A673 (cell line): ENCODE measurements at regions not wholly inside any gene's neighbourhood (a gene's known extent, or its start where the extent isn't known, plus 50 kb on each side); places are given as distances from the start of the nearest gene placed in this dataset.

Source experiments
- BruUV-seq: library from RNA; stranded (reverse); fragments of 400-500 nt; replicated peaks from 2 replicates; lab custom pipeline; 2021; lab: Mats Ljungman, UMichigan
- CTCF ChIA-PET: fragments of 300-600 bp; sonication (Branson Sonifier 250); formaldehyde crosslinking; loops from one replicate; lab custom pipeline; 2022; ENCODE audit warnings: antibody characterized with exemption; lab: Charles Lee
- POLR2A ChIA-PET: fragments of 300-600 bp; sonication (Branson Sonifier 250); formaldehyde crosslinking; loops from one replicate; lab custom pipeline; 2022; ENCODE audit warnings: antibody characterized with exemption; ENCODE audit not compliant: low non-redundant PET; lab: Charles Lee
- DNase-seq: peaks from one replicate; pipeline ENCODE4 v3.0.0-alpha.2; 2015; ENCODE audit warnings: low spot score
- H3K27ac ChIP-seq: fragments of 200-600 bp; sonication (generic); 2 replicates; pipeline ENCODE4 v1.5.1; 2016; ENCODE audit warnings: mixed run types, low read depth, mild to moderate bottlenecking, mixed read lengths, antibody characterized with exemption, low read length; ENCODE audit not compliant: poor library complexity, severe bottlenecking
- H3K27me3 ChIP-seq: fragments of 200-600 bp; sonication (generic); replicated peaks from 2 replicates; pipeline ENCODE4 v1.6.1; 2017; ENCODE audit warnings: mixed run types, low read depth, mild to moderate bottlenecking, mixed read lengths, antibody characterized with exemption, low read length; ENCODE audit not compliant: insufficient read depth, poor library complexity
- H3K36me3 ChIP-seq: fragments of 200-600 bp; sonication (generic); 2 replicates; pipeline ENCODE4 v1.6.1; 2016; ENCODE audit warnings: mixed run types, mild to moderate bottlenecking, mixed read lengths, antibody characterized with exemption, low read length; ENCODE audit not compliant: insufficient read depth, poor library complexity, severe bottlenecking
- H3K4me1 ChIP-seq: fragments of 200-600 bp; sonication (generic); 2 replicates; pipeline ENCODE4 v1.6.1; 2017; ENCODE audit warnings: mixed run types, mild to moderate bottlenecking, mixed read lengths, antibody characterized with exemption, low read length; ENCODE audit not compliant: insufficient read depth, poor library complexity, severe bottlenecking
- H3K4me3 ChIP-seq: fragments of 200-600 bp; sonication (generic); 2 replicates; pipeline ENCODE4 v1.5.1; 2016; ENCODE audit warnings: low read depth, mixed run types, mild to moderate bottlenecking, mixed read lengths, low read length; ENCODE audit not compliant: poor library complexity, severe bottlenecking
- H3K9me3 ChIP-seq: fragments of 200-600 bp; sonication (generic); 2 replicates; pipeline ENCODE4 v1.6.1; 2016; ENCODE audit warnings: mixed run types, low read depth, mild to moderate bottlenecking, mixed read lengths, antibody characterized with exemption, low read length; ENCODE audit not compliant: poor library complexity, severe bottlenecking
- EZH2 ChIP-seq: fragments of 200-600 bp; sonication (generic); IDR thresholded peaks from 2 replicates; pipeline ENCODE4 v1.6.1; 2017; ENCODE audit warnings: borderline replicate concordance, low read depth, mild to moderate bottlenecking, mixed read lengths, antibody characterized with exemption, low read length; ENCODE audit not compliant: poor library complexity, severe bottlenecking
- intact Hi-C: fragments of 100-400 bp; cut with micrococcal nuclease; formaldehyde crosslinking; loops from one replicate; pipeline ENCODE4 v1.10.0; 2022; ENCODE audit not compliant: unreplicated experiment
- TF ChIP-seq, protein P1 (sequence below): fragments of 300-800, 200-600 bp; sonication (generic); conservative IDR thresholded peaks from 2 replicates; pipeline ENCODE4 v1.5.1; 2017; ENCODE audit warnings: low read depth, mild to moderate bottlenecking, antibody characterized with exemption, low read length, moderate library complexity, mixed read lengths

DNA sequence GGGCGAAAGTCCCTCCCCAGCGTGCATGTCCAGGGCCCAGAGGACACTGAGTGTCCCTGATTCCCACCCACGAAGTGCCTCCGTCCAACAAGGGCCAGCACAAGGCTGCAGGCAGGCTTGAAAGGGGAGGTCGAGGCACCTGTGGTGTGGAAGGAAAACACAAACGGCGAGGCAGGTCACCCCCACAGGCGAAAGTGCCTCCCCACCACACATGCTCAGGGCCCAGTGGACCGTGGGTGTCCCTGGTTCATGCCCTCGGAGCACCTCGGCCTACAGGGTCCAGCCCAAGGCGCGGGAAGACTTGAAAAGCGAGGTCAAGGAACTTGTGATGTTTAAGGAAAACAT, 370.4 kb downstream of the ALG10 start:
- H3K4me3 ChIP-seq = no peak overlapping the region
- H3K27me3 ChIP-seq = no peaks in the 10 kb centered on the region
- no peaks in the 10 kb centered on the region for H3K4me1 ChIP-seq
- no peak overlapping the region for H3K27ac ChIP-seq
- DNase-seq = no peak
- no peaks in the 10 kb centered on the region for H3K36me3 ChIP-seq
- peaks cover 28% of the 10 kb centered on the region for H3K9me3 ChIP-seq
- no peak for TF ChIP-seq EZH2
- TF ChIP-seq, protein P1, sequence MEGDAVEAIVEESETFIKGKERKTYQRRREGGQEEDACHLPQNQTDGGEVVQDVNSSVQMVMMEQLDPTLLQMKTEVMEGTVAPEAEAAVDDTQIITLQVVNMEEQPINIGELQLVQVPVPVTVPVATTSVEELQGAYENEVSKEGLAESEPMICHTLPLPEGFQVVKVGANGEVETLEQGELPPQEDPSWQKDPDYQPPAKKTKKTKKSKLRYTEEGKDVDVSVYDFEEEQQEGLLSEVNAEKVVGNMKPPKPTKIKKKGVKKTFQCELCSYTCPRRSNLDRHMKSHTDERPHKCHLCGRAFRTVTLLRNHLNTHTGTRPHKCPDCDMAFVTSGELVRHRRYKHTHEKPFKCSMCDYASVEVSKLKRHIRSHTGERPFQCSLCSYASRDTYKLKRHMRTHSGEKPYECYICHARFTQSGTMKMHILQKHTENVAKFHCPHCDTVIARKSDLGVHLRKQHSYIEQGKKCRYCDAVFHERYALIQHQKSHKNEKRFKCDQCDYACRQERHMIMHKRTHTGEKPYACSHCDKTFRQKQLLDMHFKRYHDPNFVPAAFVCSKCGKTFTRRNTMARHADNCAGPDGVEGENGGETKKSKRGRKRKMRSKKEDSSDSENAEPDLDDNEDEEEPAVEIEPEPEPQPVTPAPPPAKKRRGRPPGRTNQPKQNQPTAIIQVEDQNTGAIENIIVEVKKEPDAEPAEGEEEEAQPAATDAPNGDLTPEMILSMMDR = no peak
- ChIA-PET CTCF (no interaction called here), POLR2A (no interaction called here)
- intact Hi-C loops = no loop called here
- no TSS peak for BruUV-seq

DNA sequence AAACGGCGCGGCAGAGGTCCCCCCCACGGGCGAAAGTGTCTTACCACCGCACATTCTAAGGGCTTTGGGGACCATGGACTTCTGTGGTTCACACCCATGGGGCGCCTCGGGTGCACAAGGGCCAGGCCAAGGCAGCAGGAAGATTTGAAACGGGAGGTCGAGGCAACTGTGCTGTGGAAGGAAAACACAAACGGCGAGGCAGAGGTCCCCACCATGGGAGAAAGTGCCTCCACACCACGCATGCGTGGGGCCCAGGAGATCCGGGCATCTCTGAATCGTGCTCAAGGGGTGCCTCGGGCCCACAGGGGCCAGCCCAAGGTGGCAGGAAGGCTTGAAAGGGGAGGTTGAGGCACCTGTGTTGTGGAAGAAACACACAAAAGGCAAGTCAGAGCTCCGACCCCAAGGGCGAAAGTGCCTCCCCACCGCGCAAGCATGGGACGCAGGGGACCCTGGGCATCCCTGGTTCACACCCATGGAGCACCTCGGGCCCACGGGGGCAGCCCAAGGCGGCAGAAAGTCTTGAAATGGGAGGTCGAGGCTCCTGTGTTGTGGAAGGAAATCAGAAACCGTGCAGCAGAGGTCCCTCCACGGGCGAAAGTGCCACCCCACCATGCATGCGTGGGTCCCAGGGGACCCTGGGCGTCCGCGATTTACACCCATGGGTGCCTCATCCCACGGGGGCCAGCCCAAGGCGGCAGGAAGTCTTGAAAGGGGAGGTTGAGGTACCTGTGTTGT, 371.0 kb downstream of the ALG10 start:
- no peak overlapping the region for H3K4me3 ChIP-seq
- DNase-seq = no peak
- H3K27ac ChIP-seq = no peak overlapping the region
- intact Hi-C loops = no loop called here
- no peaks in the 10 kb centered on the region for H3K36me3 ChIP-seq
- no peak for TF ChIP-seq EZH2
- TF ChIP-seq, protein P1 = no peak
- no peaks in the 10 kb centered on the region for H3K4me1 ChIP-seq
- no TSS peak for BruUV-seq
- H3K9me3 ChIP-seq = peaks cover 25% of the 10 kb centered on the region
- CTCF ChIA-PET = no interaction called here
- no peaks in the 10 kb centered on the region for H3K27me3 ChIP-seq
- POLR2A ChIA-PET = no interaction called here

DNA sequence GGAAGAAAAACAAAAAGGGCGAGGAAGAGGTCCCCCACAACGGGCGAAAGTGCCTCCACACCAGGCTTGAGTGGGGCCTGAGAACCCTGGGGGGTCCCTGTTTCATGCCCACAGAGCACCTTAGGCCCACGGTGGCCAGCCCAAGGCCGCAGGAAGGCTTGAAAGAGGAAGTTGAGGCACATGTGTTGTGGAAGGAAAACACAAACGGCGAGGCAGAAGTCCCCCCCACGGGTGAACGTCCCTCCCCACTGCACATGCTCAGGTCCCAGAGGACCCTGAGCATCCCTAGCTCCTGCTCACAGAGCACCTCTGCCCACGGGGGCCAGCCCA, 371.5 kb downstream of the ALG10 start:
- POLR2A ChIA-PET = no interaction called here
- Histone ChIP-seq H3K27ac (no peak overlapping the region), H3K27me3 (no peaks in the 10 kb centered on the region), H3K9me3 (peaks cover 28% of the 10 kb centered on the region), H3K4me3 (no peak overlapping the region), H3K4me1 (no peaks in the 10 kb centered on the region), H3K36me3 (no peaks in the 10 kb centered on the region)
- no peak for TF ChIP-seq EZH2
- TF ChIP-seq, protein P1 = no peak
- intact Hi-C loops = no loop called here
- CTCF ChIA-PET = no interaction called here
- BruUV-seq = no TSS peak
- DNase-seq = no peak
